GM10248 (cell line): ENCODE measurements at regions not wholly inside any gene's neighbourhood (a gene's known extent, or its start where the extent isn't known, plus 50 kb on each side); places are given as distances from the start of the nearest gene placed in this dataset.

Experiments used
- CTCF ChIA-PET: fragments of 300-600 bp; sonication (Branson Sonifier 250); formaldehyde crosslinking; extraction: SDS; loops from one replicate; lab custom pipeline; 2021; ENCODE audit warnings: antibody characterized with exemption; lab: Yijun Ruan, JAX
- POLR2A ChIA-PET: fragments of 350-650 bp; sonication (Branson Sonifier 250); formaldehyde crosslinking; extraction: SDS; loops from one replicate; lab custom pipeline; 2020; ENCODE audit warnings: antibody characterized with exemption; lab: Yijun Ruan, JAX
- DNase-seq: peaks from one replicate; pipeline ENCODE4 v3.0.0; 2012; ENCODE audit errors: extremely low spot score
- TF ChIP-seq, protein P1 (sequence below): IDR thresholded peaks from 2 replicates; pipeline ENCODE4 v1.5.1; 2012; ENCODE audit warnings: mild to moderate bottlenecking, low read depth; ENCODE audit errors: extremely low read depth, missing control alignments, control extremely low read depth

DNA sequence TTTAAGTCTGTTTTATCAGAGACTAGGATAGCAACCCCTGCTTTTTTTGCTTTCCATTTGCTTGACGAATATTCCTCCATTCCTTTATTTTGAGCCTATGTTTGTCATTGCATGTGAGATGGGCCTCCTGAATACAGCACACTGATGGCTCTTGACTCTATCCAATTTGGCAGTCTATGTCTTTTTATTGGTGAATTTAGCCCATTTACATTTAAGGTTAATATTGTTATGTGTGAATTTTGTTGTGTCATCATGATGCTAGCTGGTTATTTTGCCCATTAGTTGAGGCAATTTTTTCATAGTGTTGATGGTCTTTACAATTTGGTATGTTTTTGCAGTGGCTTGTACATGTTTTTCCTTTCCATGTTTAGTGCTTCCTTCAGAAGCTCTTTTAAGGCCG lies 50.7 kb upstream of the PDE4B start:
- ChIA-PET POLR2A (no interaction called here), CTCF (interaction anchor here (1.5 to 1.7 kb wide), 2 partner anchors 10 to 46 kb away, joined by 3 to 6 read pairs; no protein-coding TSS in a partner anchor)
- TF ChIP-seq, protein P1, sequence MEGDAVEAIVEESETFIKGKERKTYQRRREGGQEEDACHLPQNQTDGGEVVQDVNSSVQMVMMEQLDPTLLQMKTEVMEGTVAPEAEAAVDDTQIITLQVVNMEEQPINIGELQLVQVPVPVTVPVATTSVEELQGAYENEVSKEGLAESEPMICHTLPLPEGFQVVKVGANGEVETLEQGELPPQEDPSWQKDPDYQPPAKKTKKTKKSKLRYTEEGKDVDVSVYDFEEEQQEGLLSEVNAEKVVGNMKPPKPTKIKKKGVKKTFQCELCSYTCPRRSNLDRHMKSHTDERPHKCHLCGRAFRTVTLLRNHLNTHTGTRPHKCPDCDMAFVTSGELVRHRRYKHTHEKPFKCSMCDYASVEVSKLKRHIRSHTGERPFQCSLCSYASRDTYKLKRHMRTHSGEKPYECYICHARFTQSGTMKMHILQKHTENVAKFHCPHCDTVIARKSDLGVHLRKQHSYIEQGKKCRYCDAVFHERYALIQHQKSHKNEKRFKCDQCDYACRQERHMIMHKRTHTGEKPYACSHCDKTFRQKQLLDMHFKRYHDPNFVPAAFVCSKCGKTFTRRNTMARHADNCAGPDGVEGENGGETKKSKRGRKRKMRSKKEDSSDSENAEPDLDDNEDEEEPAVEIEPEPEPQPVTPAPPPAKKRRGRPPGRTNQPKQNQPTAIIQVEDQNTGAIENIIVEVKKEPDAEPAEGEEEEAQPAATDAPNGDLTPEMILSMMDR: no peak
- no peak for DNase-seq
